ENCODE measurements at regions not wholly inside any gene's neighbourhood (a gene's known extent, or its start where the extent isn't known, plus 50 kb on each side); places are given as distances from the start of the nearest gene placed in this dataset.

DNA sequence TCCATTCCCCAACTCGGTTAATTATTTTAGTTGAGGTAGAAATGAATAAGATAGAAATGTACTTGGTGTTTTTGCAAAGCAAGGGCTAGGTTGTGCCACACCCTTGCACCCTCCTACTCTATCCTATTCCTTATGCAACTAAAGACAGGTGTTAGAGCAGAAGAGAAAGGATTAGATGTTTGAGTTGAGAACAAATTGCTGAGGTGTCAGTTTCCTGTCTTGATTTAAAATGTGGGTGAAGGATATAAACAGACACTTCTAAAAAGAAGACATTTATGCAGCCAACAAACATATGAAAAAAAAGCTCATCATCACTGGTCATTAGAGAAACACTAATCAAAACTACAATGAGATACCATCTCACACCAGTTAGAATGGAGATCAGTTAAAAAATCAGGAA, 1256.2 kb downstream of the CNTNAP5 start:
- Mint-ChIP-seq H3K36me3 (peaks cover 3% of the 10 kb centered on the region), H3K27ac (no peak overlapping the region), H3K4me3 (no peak overlapping the region), H3K9me3 (peaks cover 37% of the 10 kb centered on the region), H3K27me3 (ENCODE audit: low read depth) (no peaks in the 10 kb centered on the region), H3K4me1 (no peaks in the 10 kb centered on the region)
- TF ChIP-seq, protein P1, sequence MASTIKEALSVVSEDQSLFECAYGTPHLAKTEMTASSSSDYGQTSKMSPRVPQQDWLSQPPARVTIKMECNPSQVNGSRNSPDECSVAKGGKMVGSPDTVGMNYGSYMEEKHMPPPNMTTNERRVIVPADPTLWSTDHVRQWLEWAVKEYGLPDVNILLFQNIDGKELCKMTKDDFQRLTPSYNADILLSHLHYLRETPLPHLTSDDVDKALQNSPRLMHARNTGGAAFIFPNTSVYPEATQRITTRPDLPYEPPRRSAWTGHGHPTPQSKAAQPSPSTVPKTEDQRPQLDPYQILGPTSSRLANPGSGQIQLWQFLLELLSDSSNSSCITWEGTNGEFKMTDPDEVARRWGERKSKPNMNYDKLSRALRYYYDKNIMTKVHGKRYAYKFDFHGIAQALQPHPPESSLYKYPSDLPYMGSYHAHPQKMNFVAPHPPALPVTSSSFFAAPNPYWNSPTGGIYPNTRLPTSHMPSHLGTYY (CRISPR knock-in tag; IDR thresholded peaks at IDR 0.05), result no peak
- TF ChIP-seq CREB1 (CRISPR knock-in tag; IDR thresholded peaks at IDR 0.05), result no peak
- TF ChIP-seq, protein P2, sequence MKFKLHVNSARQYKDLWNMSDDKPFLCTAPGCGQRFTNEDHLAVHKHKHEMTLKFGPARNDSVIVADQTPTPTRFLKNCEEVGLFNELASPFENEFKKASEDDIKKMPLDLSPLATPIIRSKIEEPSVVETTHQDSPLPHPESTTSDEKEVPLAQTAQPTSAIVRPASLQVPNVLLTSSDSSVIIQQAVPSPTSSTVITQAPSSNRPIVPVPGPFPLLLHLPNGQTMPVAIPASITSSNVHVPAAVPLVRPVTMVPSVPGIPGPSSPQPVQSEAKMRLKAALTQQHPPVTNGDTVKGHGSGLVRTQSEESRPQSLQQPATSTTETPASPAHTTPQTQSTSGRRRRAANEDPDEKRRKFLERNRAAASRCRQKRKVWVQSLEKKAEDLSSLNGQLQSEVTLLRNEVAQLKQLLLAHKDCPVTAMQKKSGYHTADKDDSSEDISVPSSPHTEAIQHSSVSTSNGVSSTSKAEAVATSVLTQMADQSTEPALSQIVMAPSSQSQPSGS (CRISPR knock-in tag; IDR thresholded peaks at IDR 0.05; ENCODE audit: borderline replicate concordance, low read depth), result no peak
- no peak for TF ChIP-seq IRF2 (CRISPR knock-in tag; IDR thresholded peaks at IDR 0.05; ENCODE audit: borderline replicate concordance, low read depth)
- TF ChIP-seq, protein P3, sequence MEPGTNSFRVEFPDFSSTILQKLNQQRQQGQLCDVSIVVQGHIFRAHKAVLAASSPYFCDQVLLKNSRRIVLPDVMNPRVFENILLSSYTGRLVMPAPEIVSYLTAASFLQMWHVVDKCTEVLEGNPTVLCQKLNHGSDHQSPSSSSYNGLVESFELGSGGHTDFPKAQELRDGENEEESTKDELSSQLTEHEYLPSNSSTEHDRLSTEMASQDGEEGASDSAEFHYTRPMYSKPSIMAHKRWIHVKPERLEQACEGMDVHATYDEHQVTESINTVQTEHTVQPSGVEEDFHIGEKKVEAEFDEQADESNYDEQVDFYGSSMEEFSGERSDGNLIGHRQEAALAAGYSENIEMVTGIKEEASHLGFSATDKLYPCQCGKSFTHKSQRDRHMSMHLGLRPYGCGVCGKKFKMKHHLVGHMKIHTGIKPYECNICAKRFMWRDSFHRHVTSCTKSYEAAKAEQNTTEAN (CRISPR knock-in tag; IDR thresholded peaks at IDR 0.05), result no peak
- TF ChIP-seq NFE2L1 (CRISPR knock-in tag; IDR thresholded peaks at IDR 0.05), result no peak
- TF ChIP-seq, protein P4, sequence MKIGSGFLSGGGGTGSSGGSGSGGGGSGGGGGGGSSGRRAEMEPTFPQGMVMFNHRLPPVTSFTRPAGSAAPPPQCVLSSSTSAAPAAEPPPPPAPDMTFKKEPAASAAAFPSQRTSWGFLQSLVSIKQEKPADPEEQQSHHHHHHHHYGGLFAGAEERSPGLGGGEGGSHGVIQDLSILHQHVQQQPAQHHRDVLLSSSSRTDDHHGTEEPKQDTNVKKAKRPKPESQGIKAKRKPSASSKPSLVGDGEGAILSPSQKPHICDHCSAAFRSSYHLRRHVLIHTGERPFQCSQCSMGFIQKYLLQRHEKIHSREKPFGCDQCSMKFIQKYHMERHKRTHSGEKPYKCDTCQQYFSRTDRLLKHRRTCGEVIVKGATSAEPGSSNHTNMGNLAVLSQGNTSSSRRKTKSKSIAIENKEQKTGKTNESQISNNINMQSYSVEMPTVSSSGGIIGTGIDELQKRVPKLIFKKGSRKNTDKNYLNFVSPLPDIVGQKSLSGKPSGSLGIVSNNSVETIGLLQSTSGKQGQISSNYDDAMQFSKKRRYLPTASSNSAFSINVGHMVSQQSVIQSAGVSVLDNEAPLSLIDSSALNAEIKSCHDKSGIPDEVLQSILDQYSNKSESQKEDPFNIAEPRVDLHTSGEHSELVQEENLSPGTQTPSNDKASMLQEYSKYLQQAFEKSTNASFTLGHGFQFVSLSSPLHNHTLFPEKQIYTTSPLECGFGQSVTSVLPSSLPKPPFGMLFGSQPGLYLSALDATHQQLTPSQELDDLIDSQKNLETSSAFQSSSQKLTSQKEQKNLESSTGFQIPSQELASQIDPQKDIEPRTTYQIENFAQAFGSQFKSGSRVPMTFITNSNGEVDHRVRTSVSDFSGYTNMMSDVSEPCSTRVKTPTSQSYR (CRISPR knock-in tag; IDR thresholded peaks at IDR 0.05), result no peak
- TF ChIP-seq, protein P5, sequence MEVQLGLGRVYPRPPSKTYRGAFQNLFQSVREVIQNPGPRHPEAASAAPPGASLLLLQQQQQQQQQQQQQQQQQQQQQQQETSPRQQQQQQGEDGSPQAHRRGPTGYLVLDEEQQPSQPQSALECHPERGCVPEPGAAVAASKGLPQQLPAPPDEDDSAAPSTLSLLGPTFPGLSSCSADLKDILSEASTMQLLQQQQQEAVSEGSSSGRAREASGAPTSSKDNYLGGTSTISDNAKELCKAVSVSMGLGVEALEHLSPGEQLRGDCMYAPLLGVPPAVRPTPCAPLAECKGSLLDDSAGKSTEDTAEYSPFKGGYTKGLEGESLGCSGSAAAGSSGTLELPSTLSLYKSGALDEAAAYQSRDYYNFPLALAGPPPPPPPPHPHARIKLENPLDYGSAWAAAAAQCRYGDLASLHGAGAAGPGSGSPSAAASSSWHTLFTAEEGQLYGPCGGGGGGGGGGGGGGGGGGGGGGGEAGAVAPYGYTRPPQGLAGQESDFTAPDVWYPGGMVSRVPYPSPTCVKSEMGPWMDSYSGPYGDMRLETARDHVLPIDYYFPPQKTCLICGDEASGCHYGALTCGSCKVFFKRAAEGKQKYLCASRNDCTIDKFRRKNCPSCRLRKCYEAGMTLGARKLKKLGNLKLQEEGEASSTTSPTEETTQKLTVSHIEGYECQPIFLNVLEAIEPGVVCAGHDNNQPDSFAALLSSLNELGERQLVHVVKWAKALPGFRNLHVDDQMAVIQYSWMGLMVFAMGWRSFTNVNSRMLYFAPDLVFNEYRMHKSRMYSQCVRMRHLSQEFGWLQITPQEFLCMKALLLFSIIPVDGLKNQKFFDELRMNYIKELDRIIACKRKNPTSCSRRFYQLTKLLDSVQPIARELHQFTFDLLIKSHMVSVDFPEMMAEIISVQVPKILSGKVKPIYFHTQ (CRISPR knock-in tag; IDR thresholded peaks at IDR 0.05), result no peak
- TF ChIP-seq, protein P6, sequence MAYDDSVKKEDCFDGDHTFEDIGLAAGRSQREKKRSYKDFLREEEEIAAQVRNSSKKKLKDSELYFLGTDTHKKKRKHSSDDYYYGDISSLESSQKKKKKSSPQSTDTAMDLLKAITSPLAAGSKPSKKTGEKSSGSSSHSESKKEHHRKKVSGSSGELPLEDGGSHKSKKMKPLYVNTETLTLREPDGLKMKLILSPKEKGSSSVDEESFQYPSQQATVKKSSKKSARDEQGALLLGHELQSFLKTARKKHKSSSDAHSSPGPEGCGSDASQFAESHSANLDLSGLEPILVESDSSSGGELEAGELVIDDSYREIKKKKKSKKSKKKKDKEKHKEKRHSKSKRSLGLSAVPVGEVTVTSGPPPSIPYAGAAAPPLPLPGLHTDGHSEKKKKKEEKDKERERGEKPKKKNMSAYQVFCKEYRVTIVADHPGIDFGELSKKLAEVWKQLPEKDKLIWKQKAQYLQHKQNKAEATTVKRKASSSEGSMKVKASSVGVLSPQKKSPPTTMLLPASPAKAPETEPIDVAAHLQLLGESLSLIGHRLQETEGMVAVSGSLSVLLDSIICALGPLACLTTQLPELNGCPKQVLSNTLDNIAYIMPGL (CRISPR knock-in tag; IDR thresholded peaks at IDR 0.05), result no peak
- TF ChIP-seq, protein P7, sequence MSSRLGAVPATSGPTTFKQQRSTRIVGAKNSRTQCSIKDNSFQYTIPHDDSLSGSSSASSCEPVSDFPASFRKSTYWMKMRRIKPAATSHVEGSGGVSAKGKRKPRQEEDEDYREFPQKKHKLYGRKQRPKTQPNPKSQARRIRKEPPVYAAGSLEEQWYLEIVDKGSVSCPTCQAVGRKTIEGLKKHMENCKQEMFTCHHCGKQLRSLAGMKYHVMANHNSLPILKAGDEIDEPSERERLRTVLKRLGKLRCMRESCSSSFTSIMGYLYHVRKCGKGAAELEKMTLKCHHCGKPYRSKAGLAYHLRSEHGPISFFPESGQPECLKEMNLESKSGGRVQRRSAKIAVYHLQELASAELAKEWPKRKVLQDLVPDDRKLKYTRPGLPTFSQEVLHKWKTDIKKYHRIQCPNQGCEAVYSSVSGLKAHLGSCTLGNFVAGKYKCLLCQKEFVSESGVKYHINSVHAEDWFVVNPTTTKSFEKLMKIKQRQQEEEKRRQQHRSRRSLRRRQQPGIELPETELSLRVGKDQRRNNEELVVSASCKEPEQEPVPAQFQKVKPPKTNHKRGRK (CRISPR knock-in tag; IDR thresholded peaks at IDR 0.05; ENCODE audit: borderline replicate concordance), result no peak
- TF ChIP-seq, protein P8, sequence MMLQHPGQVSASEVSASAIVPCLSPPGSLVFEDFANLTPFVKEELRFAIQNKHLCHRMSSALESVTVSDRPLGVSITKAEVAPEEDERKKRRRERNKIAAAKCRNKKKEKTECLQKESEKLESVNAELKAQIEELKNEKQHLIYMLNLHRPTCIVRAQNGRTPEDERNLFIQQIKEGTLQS (CRISPR knock-in tag; conservative IDR thresholded peaks at IDR 0.05), result no peak
- ChIA-PET POLR2A (no interaction called here), CTCF (no interaction called here)
- DNase-seq (ENCODE audit: low spot score), result no peak
- no peak for ATAC-seq

Measured in WTC11 (cell line).